NCI-H748 (cell line): ENCODE measurements at regions not wholly inside any gene's neighbourhood (a gene's known extent, or its start where the extent isn't known, plus 50 kb on each side); places are given as distances from the start of the nearest gene placed in this dataset.

Experiments
- DNase-seq: peaks from one replicate; lab custom pipeline; 2025; ENCODE audit not compliant: unreplicated experiment; lab: John Stamatoyannopoulos, UW

DNA sequence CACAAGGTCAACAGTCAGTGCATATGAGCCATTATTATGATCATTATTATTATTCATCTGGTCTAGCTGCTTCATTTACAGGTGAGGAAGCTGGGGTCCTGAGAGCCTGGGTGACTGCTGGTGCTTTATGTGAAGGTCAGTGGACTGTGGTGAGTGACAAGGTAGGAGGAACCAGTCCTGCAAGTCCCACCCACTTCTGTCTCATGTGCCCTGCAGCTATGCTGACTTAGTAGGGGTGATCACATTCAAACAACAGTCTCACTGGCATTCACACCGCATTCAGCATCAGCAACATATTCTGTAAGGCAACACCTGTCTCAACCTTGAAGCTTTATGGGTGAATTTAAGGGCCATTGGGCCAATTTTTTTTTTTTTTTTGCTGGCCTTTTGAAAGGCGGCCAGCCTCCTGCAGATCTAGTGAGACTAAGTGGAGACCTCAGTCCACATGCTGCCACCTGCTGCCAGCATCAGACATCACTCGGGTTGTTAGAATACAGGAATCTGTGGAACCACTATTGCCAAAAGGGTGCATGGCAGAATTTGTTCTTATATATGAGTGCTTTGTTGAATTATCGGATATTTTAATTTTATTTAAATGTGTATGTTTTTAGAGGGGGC lies 59.9 kb upstream of the CACNA1E start:
- DNase-seq = peak; percentile 59

- peak; percentile 84 for DNase-seq
Observed at GRCh38 chr1:181424786-181425403, 58.4 kb upstream of the CACNA1E start.

- no peak for DNase-seq
Observed at GRCh38 chr1:181425566-181425965, 57.8 kb upstream of the CACNA1E start.

DNA sequence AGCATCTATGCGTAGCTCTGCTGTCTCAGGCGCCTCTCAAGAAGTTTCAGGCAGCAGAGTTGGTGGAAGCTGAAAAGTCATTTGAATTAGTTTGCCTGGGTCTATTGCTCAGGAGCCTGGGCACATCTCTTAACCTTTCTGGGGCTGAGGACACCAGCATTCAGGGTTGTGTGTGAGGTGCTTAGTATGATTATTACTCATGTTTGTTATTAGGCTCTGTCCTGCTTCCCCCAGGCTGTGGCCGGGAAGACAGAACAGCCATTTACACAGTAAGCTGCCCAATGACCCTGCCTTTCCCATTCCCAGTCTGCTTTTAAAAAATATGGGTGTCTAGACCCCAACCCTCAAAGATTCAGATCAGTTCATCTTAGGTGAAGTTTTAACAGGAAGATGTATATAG lies 53.9 kb upstream of the CACNA1E start:
- no peak for DNase-seq

GRCh38 chr1:181430015-181430885 lies 53.1 kb upstream of the CACNA1E start:
- DNase-seq = no peak
